ENCODE measurements at regions not wholly inside any gene's neighbourhood (a gene's known extent, or its start where the extent isn't known, plus 50 kb on each side); places are given as distances from the start of the nearest gene placed in this dataset.

- Histone ChIP-seq H3K36me3 (no peaks in the 10 kb centered on the region), H3K4me1 (no peaks in the 10 kb centered on the region), H3K27ac (no peak overlapping the region), H3K27me3 (no peaks in the 10 kb centered on the region), H3K4me3 (no peak overlapping the region), H3K9me3 (no peaks in the 10 kb centered on the region)
- no peak for DNase-seq
- TF ChIP-seq POLR2A (IDR thresholded peaks at IDR 0.05) (no peak), CTCF (IDR thresholded peaks at IDR 0.05) (no peak)
- intact Hi-C loops (cut with DNase I; ENCODE audit: low total_unique reads) = no loop called here
These were observed 468.1 kb upstream of the MARCKS start for GRCh38 chr6:113388996-113389395.

- H3K36me3 ChIP-seq = no peaks in the 10 kb centered on the region
- no peaks in the 10 kb centered on the region for H3K9me3 ChIP-seq
- no peak for DNase-seq
- H3K4me3 ChIP-seq = no peak overlapping the region
- no peak overlapping the region for H3K27ac ChIP-seq
- no peak for TF ChIP-seq POLR2A (IDR thresholded peaks at IDR 0.05)
- no peak for TF ChIP-seq CTCF (IDR thresholded peaks at IDR 0.05)
- H3K27me3 ChIP-seq = no peaks in the 10 kb centered on the region
- intact Hi-C loops (cut with DNase I; ENCODE audit: low total_unique reads) = no loop called here
- H3K4me1 ChIP-seq = no peaks in the 10 kb centered on the region
These were observed 464.5 kb upstream of the MARCKS start for GRCh38 chr6:113392551-113393055.

GRCh38 chr6:113394216-113394615 lies 462.9 kb upstream of the MARCKS start:
- H3K27ac ChIP-seq = no peak overlapping the region
- H3K27me3 ChIP-seq = no peaks in the 10 kb centered on the region
- H3K4me1 ChIP-seq = no peaks in the 10 kb centered on the region
- intact Hi-C loops (cut with DNase I; ENCODE audit: low total_unique reads) = no loop called here
- no peak for TF ChIP-seq CTCF (IDR thresholded peaks at IDR 0.05)
- no peak for TF ChIP-seq POLR2A (IDR thresholded peaks at IDR 0.05)
- no peaks in the 10 kb centered on the region for H3K36me3 ChIP-seq
- H3K9me3 ChIP-seq = no peaks in the 10 kb centered on the region
- DNase-seq = no peak
- H3K4me3 ChIP-seq = no peak overlapping the region

GRCh38 chr6:113394729-113395128 lies 462.4 kb upstream of the MARCKS start:
- no peak overlapping the region for H3K4me3 ChIP-seq
- no peaks in the 10 kb centered on the region for H3K4me1 ChIP-seq
- TF ChIP-seq POLR2A (IDR thresholded peaks at IDR 0.05) (no peak), CTCF (IDR thresholded peaks at IDR 0.05) (no peak)
- intact Hi-C loops (cut with DNase I; ENCODE audit: low total_unique reads) = no loop called here
- DNase-seq = no peak
- H3K27me3 ChIP-seq = no peaks in the 10 kb centered on the region
- no peak overlapping the region for H3K27ac ChIP-seq
- no peaks in the 10 kb centered on the region for H3K36me3 ChIP-seq
- no peaks in the 10 kb centered on the region for H3K9me3 ChIP-seq

- no peak for DNase-seq
- intact Hi-C loops (cut with DNase I; ENCODE audit: low total_unique reads) = no loop called here
- Histone ChIP-seq H3K36me3 (no peaks in the 10 kb centered on the region), H3K4me1 (no peaks in the 10 kb centered on the region), H3K27me3 (no peaks in the 10 kb centered on the region), H3K4me3 (no peak overlapping the region), H3K9me3 (no peaks in the 10 kb centered on the region), H3K27ac (no peak overlapping the region)
- TF ChIP-seq POLR2A (IDR thresholded peaks at IDR 0.05) = no peak
- TF ChIP-seq CTCF (IDR thresholded peaks at IDR 0.05) = no peak
These were observed 460.4 kb upstream of the MARCKS start for GRCh38 chr6:113396730-113397129.
